ENCODE measurements at regions not wholly inside any gene's neighbourhood (a gene's known extent, or its start where the extent isn't known, plus 50 kb on each side); places are given as distances from the start of the nearest gene placed in this dataset.

DNA sequence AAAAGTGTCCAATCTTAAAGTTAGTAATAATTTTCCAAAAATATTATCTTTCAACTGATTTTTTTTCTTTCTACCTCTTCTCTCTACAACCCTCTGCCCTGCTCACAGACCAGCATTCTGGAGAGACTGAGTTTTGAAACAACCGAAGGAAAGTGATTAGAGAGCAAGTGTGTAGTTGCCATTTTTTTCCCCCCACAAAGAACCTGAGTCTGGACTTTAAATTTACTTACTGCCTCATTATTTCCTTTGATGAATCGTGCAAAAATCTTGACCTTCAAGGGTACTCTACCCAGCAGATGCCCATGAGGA, 63.4 kb upstream of the NEUROD1 start:
- TF ChIP-seq, protein P1, sequence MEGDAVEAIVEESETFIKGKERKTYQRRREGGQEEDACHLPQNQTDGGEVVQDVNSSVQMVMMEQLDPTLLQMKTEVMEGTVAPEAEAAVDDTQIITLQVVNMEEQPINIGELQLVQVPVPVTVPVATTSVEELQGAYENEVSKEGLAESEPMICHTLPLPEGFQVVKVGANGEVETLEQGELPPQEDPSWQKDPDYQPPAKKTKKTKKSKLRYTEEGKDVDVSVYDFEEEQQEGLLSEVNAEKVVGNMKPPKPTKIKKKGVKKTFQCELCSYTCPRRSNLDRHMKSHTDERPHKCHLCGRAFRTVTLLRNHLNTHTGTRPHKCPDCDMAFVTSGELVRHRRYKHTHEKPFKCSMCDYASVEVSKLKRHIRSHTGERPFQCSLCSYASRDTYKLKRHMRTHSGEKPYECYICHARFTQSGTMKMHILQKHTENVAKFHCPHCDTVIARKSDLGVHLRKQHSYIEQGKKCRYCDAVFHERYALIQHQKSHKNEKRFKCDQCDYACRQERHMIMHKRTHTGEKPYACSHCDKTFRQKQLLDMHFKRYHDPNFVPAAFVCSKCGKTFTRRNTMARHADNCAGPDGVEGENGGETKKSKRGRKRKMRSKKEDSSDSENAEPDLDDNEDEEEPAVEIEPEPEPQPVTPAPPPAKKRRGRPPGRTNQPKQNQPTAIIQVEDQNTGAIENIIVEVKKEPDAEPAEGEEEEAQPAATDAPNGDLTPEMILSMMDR (IDR thresholded peaks at IDR 0.05; ENCODE audit: low read depth, low read length, poor library complexity, severe bottlenecking), result no peak
- TF ChIP-seq EZH2phosphoT487 (IDR thresholded peaks at IDR 0.05; ENCODE audit: borderline replicate concordance, low read length), result no peak
